ENCODE measurements at regions not wholly inside any gene's neighbourhood (a gene's known extent, or its start where the extent isn't known, plus 50 kb on each side); places are given as distances from the start of the nearest gene placed in this dataset.
"Not testable (repeated sequence)": the region's sequence is repeated elsewhere in the genome, so short reads cannot be mapped to it uniquely, and the experiment has no call there.

DNA sequence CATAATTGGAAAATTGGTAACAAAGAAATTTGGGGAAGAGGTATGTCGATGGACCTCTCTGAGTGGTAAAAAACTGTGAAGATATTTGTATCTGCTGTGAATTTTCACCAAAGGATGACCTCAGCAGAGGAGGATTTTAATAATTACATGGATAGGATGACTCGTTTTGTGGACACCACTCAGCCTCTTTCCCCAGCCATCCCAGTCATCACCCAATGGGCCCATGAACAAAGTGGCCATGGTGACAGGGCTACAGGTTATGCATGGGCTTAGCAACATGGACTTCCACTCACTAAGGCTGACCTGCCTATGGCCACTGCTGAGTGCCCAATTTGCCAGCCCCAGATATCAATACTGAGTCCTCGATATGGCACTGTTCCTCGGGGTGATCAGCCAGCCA, 577.5 kb upstream of the FBXO33 start:
- H3K9me3 ChIP-seq (ENCODE audit: control insufficient read depth in 5 of 5, low read length in 5 of 5), result no peaks in the 10 kb centered on the region
- H3K36me3 ChIP-seq (ENCODE audit: control insufficient read depth in 5 of 5, insufficient read depth in 5 of 5, low read length in 5 of 5), result no peaks in the 10 kb centered on the region
- no peak overlapping the region for H3K4me3 ChIP-seq (ENCODE audit: low read depth in 1 of 5, low read length in 5 of 5)
- H3K27me3 ChIP-seq (ENCODE audit: control insufficient read depth in 5 of 5, insufficient read depth in 4 of 5, low read length in 5 of 5), result no peaks in the 10 kb centered on the region
- no peaks in the 10 kb centered on the region for H3K4me1 ChIP-seq (ENCODE audit: control insufficient read depth in 5 of 5, insufficient read depth in 5 of 5, low read length in 5 of 5)
- no peak overlapping the region for H3K27ac ChIP-seq (ENCODE audit: low read depth, low read length)
- no peak overlapping the region for H3K9ac ChIP-seq (ENCODE audit: low read length in 5 of 5)

GRCh38 chr14:40008345-40008744, 576.1 kb upstream of the FBXO33 start:
- not testable (repeated sequence) for H3K27ac ChIP-seq (ENCODE audit: low read depth, low read length); H3K4me3 ChIP-seq (ENCODE audit: low read depth in 1 of 5, low read length in 5 of 5); H3K36me3 ChIP-seq (ENCODE audit: control insufficient read depth in 5 of 5, insufficient read depth in 5 of 5, low read length in 5 of 5); H3K9ac ChIP-seq (ENCODE audit: low read length in 5 of 5); H3K27me3 ChIP-seq (ENCODE audit: control insufficient read depth in 5 of 5, insufficient read depth in 4 of 5, low read length in 5 of 5); H3K9me3 ChIP-seq (ENCODE audit: control insufficient read depth in 5 of 5, low read length in 5 of 5); H3K4me1 ChIP-seq (ENCODE audit: control insufficient read depth in 5 of 5, insufficient read depth in 5 of 5, low read length in 5 of 5)

DNA sequence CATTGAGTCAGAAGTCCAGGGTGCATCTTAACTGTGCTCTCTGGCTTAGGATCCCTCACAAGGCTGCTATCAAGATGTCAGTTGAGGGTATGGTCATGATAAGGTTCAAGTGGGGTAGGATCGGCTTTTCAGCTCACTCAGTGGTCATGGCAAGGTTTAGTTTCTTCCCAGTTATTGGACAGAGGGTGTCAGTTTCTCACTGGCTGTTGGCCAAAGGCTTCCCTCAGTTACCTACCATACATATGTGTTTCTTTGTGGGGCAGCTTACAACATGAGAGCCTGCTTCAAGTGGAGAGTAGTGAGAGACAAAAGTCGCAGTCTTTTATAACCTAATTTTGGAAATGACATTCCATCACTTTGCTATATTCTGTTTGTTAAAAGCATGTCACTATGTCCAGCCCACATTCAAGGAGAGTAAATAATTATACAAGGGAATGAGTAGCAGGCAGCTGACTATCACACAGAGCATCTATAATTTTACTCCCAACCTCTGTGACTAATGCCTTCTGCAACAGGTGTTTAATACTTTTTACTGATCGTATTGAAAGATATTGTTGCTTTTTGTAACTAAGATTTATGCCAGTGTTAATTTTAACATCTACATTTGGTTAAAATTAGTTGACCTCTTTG, 572.8 kb upstream of the FBXO33 start:
- no peaks in the 10 kb centered on the region for H3K27me3 ChIP-seq (ENCODE audit: control insufficient read depth in 5 of 5, insufficient read depth in 4 of 5, low read length in 5 of 5)
- H3K36me3 ChIP-seq (ENCODE audit: control insufficient read depth in 5 of 5, insufficient read depth in 5 of 5, low read length in 5 of 5), result no peaks in the 10 kb centered on the region
- H3K27ac ChIP-seq (ENCODE audit: low read depth, low read length), result no peak overlapping the region
- no peak overlapping the region for H3K4me3 ChIP-seq (ENCODE audit: low read depth in 1 of 5, low read length in 5 of 5)
- H3K9me3 ChIP-seq (ENCODE audit: control insufficient read depth in 5 of 5, low read length in 5 of 5), result no peaks in the 10 kb centered on the region
- no peaks in the 10 kb centered on the region for H3K4me1 ChIP-seq (ENCODE audit: control insufficient read depth in 5 of 5, insufficient read depth in 5 of 5, low read length in 5 of 5)
- H3K9ac ChIP-seq (ENCODE audit: low read length in 5 of 5), result no peak overlapping the region

DNA sequence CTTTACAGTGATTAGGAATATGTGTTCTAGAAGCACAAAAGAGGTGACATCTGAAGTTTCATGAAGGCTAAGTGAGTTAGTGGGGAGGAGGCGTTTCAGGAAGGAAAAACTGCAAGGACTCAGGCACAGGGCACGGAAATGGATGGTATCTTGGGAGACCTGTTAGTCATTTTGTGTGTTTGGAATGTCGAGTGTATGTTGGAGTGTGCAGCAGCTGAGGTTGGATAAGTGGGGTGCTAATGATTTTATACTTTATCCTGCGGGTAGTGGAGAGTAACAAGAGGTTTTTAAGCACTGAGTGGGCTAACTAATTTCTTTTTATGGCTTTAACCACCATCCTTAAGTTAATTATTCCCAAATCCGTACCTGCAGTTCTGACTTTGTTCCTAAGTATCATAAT, 571.5 kb upstream of the FBXO33 start:
- H3K27ac ChIP-seq (ENCODE audit: low read depth, low read length), result no peak overlapping the region
- no peaks in the 10 kb centered on the region for H3K36me3 ChIP-seq (ENCODE audit: control insufficient read depth in 5 of 5, insufficient read depth in 5 of 5, low read length in 5 of 5)
- no peaks in the 10 kb centered on the region for H3K9me3 ChIP-seq (ENCODE audit: control insufficient read depth in 5 of 5, low read length in 5 of 5)
- no peaks in the 10 kb centered on the region for H3K4me1 ChIP-seq (ENCODE audit: control insufficient read depth in 5 of 5, insufficient read depth in 5 of 5, low read length in 5 of 5)
- H3K4me3 ChIP-seq (ENCODE audit: low read depth in 1 of 5, low read length in 5 of 5), result no peak overlapping the region
- no peak overlapping the region for H3K9ac ChIP-seq (ENCODE audit: low read length in 5 of 5)
- no peaks in the 10 kb centered on the region for H3K27me3 ChIP-seq (ENCODE audit: control insufficient read depth in 5 of 5, insufficient read depth in 4 of 5, low read length in 5 of 5)

DNA sequence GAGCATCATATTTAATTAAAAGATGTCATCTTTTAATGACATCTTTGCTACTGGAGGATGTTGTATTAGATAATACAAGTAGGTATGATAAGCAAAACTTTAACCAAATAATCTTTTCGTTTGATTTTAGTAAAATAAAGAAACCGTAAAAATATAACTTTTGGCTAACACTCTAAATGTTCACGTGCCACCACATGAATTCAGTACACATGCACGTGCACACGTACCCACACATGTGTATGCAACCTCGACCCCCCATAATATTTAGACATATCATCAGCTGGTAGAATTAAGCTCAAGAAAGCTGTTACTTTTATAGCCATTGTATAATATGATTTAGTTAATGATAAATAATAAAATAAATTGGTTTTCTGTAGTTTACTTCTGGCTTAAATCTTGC, 566.6 kb upstream of the FBXO33 start:
- Histone ChIP-seq H3K9ac (ENCODE audit: low read length in 5 of 5) (no peak overlapping the region), H3K4me1 (ENCODE audit: control insufficient read depth in 5 of 5, insufficient read depth in 5 of 5, low read length in 5 of 5) (no peaks in the 10 kb centered on the region), H3K36me3 (ENCODE audit: control insufficient read depth in 5 of 5, insufficient read depth in 5 of 5, low read length in 5 of 5) (no peaks in the 10 kb centered on the region), H3K9me3 (ENCODE audit: control insufficient read depth in 5 of 5, low read length in 5 of 5) (no peaks in the 10 kb centered on the region), H3K27me3 (ENCODE audit: control insufficient read depth in 5 of 5, insufficient read depth in 4 of 5, low read length in 5 of 5) (no peaks in the 10 kb centered on the region), H3K27ac (ENCODE audit: low read depth, low read length) (no peak overlapping the region), H3K4me3 (ENCODE audit: low read depth in 1 of 5, low read length in 5 of 5) (no peak overlapping the region)

- no peak overlapping the region for H3K9ac ChIP-seq (ENCODE audit: low read length in 5 of 5)
- no peaks in the 10 kb centered on the region for H3K36me3 ChIP-seq (ENCODE audit: control insufficient read depth in 5 of 5, insufficient read depth in 5 of 5, low read length in 5 of 5)
- H3K9me3 ChIP-seq (ENCODE audit: control insufficient read depth in 5 of 5, low read length in 5 of 5), result no peaks in the 10 kb centered on the region
- H3K4me1 ChIP-seq (ENCODE audit: control insufficient read depth in 5 of 5, insufficient read depth in 5 of 5, low read length in 5 of 5), result no peaks in the 10 kb centered on the region
- no peak overlapping the region for H3K27ac ChIP-seq (ENCODE audit: low read depth, low read length)
- H3K27me3 ChIP-seq (ENCODE audit: control insufficient read depth in 5 of 5, insufficient read depth in 4 of 5, low read length in 5 of 5), result no peaks in the 10 kb centered on the region
- H3K4me3 ChIP-seq (ENCODE audit: low read depth in 1 of 5, low read length in 5 of 5), result no peak overlapping the region
Measured at GRCh38 chr14:39998114-39998513, 565.9 kb upstream of the FBXO33 start.

- Histone ChIP-seq H3K27me3 (ENCODE audit: control insufficient read depth in 5 of 5, insufficient read depth in 4 of 5, low read length in 5 of 5) (no peaks in the 10 kb centered on the region), H3K36me3 (ENCODE audit: control insufficient read depth in 5 of 5, insufficient read depth in 5 of 5, low read length in 5 of 5) (no peaks in the 10 kb centered on the region), H3K9me3 (ENCODE audit: control insufficient read depth in 5 of 5, low read length in 5 of 5) (no peaks in the 10 kb centered on the region), H3K27ac (ENCODE audit: low read depth, low read length) (no peak overlapping the region), H3K4me3 (ENCODE audit: low read depth in 1 of 5, low read length in 5 of 5) (no peak overlapping the region), H3K4me1 (ENCODE audit: control insufficient read depth in 5 of 5, insufficient read depth in 5 of 5, low read length in 5 of 5) (no peaks in the 10 kb centered on the region), H3K9ac (ENCODE audit: low read length in 5 of 5) (no peak overlapping the region)
Measured at GRCh38 chr14:39991041-39991440, 558.8 kb upstream of the FBXO33 start.

DNA sequence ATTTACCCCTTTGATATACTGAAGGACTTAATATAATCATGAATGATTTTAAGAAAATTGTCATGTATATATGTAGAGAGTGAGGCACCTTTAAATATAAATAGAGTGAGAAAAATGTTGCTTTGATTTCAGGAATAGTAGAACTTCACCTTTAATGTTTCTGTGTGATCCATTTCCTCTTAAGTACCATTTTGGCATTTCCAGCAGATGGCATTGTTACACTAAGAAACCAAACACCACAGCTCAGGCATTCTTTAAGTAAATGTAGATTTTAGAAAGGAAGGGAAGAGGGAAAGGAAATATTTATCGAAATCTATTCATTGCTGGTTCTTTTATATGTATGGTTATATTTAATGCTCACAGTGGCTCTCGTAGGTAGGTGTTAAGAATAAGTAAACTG, 556.7 kb upstream of the FBXO33 start:
- Histone ChIP-seq H3K4me1 (ENCODE audit: control insufficient read depth in 5 of 5, insufficient read depth in 5 of 5, low read length in 5 of 5) (no peaks in the 10 kb centered on the region), H3K27me3 (ENCODE audit: control insufficient read depth in 5 of 5, insufficient read depth in 4 of 5, low read length in 5 of 5) (no peaks in the 10 kb centered on the region), H3K36me3 (ENCODE audit: control insufficient read depth in 5 of 5, insufficient read depth in 5 of 5, low read length in 5 of 5) (no peaks in the 10 kb centered on the region), H3K4me3 (ENCODE audit: low read depth in 1 of 5, low read length in 5 of 5) (no peak overlapping the region), H3K27ac (ENCODE audit: low read depth, low read length) (no peak overlapping the region), H3K9ac (ENCODE audit: low read length in 5 of 5) (no peak overlapping the region), H3K9me3 (ENCODE audit: control insufficient read depth in 5 of 5, low read length in 5 of 5) (no peaks in the 10 kb centered on the region)

DNA sequence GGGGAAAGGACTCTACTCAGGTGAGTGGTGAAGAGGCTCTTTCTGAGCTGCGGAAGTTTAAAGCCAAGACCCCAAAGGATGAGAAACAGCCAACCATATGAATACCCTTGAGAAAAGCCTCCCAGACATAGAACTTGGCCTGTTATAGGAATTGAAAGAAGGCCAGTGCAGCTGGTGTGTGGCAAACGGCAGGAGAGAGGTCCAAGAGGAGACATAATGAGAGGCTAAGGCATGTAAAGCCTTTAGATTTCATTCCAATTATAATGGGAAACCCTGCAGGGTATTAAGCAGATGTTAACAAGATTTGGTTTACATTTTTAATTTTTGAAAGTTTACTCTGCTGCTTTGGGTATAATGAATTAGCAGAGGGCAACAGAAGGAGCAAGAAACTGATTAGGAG, 552.1 kb upstream of the FBXO33 start:
- no peak overlapping the region for H3K27ac ChIP-seq (ENCODE audit: low read depth, low read length)
- H3K4me1 ChIP-seq (ENCODE audit: control insufficient read depth in 5 of 5, insufficient read depth in 5 of 5, low read length in 5 of 5), result no peaks in the 10 kb centered on the region
- no peaks in the 10 kb centered on the region for H3K36me3 ChIP-seq (ENCODE audit: control insufficient read depth in 5 of 5, insufficient read depth in 5 of 5, low read length in 5 of 5)
- no peaks in the 10 kb centered on the region for H3K27me3 ChIP-seq (ENCODE audit: control insufficient read depth in 5 of 5, insufficient read depth in 4 of 5, low read length in 5 of 5)
- no peak overlapping the region for H3K9ac ChIP-seq (ENCODE audit: low read length in 5 of 5)
- no peak overlapping the region for H3K4me3 ChIP-seq (ENCODE audit: low read depth in 1 of 5, low read length in 5 of 5)
- no peaks in the 10 kb centered on the region for H3K9me3 ChIP-seq (ENCODE audit: control insufficient read depth in 5 of 5, low read length in 5 of 5)

GRCh38 chr14:39977198-39977597, 545.0 kb upstream of the FBXO33 start:
- Histone ChIP-seq H3K9ac (ENCODE audit: low read length in 5 of 5) (no peak overlapping the region), H3K4me3 (ENCODE audit: low read depth in 1 of 5, low read length in 5 of 5) (no peak overlapping the region), H3K9me3 (ENCODE audit: control insufficient read depth in 5 of 5, low read length in 5 of 5) (no peaks in the 10 kb centered on the region), H3K27ac (ENCODE audit: low read depth, low read length) (no peak overlapping the region), H3K27me3 (ENCODE audit: control insufficient read depth in 5 of 5, insufficient read depth in 4 of 5, low read length in 5 of 5) (no peaks in the 10 kb centered on the region), H3K36me3 (ENCODE audit: control insufficient read depth in 5 of 5, insufficient read depth in 5 of 5, low read length in 5 of 5) (no peaks in the 10 kb centered on the region), H3K4me1 (ENCODE audit: control insufficient read depth in 5 of 5, insufficient read depth in 5 of 5, low read length in 5 of 5) (no peaks in the 10 kb centered on the region)

DNA sequence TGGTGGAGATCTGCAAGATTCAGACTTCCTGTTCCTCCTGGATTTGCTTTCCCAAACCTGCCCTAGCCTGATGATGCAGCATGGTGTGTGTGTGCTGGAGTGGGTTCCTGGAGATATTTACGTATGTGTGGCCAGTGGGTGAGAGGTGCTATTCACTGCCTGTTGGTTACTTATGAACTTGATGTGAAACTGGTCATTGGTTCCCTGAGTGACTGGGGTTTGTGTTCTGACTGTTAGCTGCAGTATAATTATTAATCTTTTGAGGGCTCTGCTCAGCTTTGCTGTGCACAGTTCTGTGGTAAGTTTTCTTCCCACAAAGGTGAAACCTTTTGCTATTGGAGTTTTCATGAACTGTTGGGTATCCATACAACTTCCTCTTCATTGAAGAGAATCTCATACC, 541.8 kb upstream of the FBXO33 start:
- no peaks in the 10 kb centered on the region for H3K36me3 ChIP-seq (ENCODE audit: control insufficient read depth in 5 of 5, insufficient read depth in 5 of 5, low read length in 5 of 5)
- no peak overlapping the region for H3K27ac ChIP-seq (ENCODE audit: low read depth, low read length)
- no peaks in the 10 kb centered on the region for H3K27me3 ChIP-seq (ENCODE audit: control insufficient read depth in 5 of 5, insufficient read depth in 4 of 5, low read length in 5 of 5)
- H3K4me1 ChIP-seq (ENCODE audit: control insufficient read depth in 5 of 5, insufficient read depth in 5 of 5, low read length in 5 of 5), result no peaks in the 10 kb centered on the region
- H3K9me3 ChIP-seq (ENCODE audit: control insufficient read depth in 5 of 5, low read length in 5 of 5), result no peaks in the 10 kb centered on the region
- H3K4me3 ChIP-seq (ENCODE audit: low read depth in 1 of 5, low read length in 5 of 5), result no peak overlapping the region
- H3K9ac ChIP-seq (ENCODE audit: low read length in 5 of 5), result no peak overlapping the region
